GM21723 (cell line): ENCODE measurements at regions not wholly inside any gene's neighbourhood (a gene's known extent, or its start where the extent isn't known, plus 50 kb on each side); places are given as distances from the start of the nearest gene placed in this dataset.
"Not testable (repeated sequence)": the region's sequence is repeated elsewhere in the genome, so short reads cannot be mapped to it uniquely, and the experiment has no call there.

ENCODE experiments used
- ATAC-seq: cut with Tn5 transposase; IDR thresholded peaks from one replicate; pipeline ENCODE4 v1.9.1; 2021; ENCODE audit warnings: mild to moderate bottlenecking, moderate library complexity; ENCODE audit not compliant: unreplicated experiment

- ATAC-seq: not testable (repeated sequence)
Observed at GRCh38 chr2:91422102-91422501, 2730.6 kb downstream of the RPIA start.

GRCh38 chr2:91427148-91427547 is 2735.7 kb downstream of the RPIA start:
- ATAC-seq: not testable (repeated sequence)

- ATAC-seq: not testable (repeated sequence)
Observed at GRCh38 chr2:91441932-91442245, 2750.4 kb downstream of the RPIA start.

- ATAC-seq: no peak
Observed at GRCh38 chr2:91442246-91442905, 2750.9 kb downstream of the RPIA start.

- not testable (repeated sequence) for ATAC-seq
Observed at GRCh38 chr2:91442906-91443729, 2751.6 kb downstream of the RPIA start.

- ATAC-seq: not testable (repeated sequence)
Observed at GRCh38 chr2:91443730-91444115, 2752.2 kb downstream of the RPIA start.

GRCh38 chr2:91445705-91446104 is 2754.2 kb downstream of the RPIA start:
- not testable (repeated sequence) for ATAC-seq

- not testable (repeated sequence) for ATAC-seq
Observed at GRCh38 chr2:91446489-91446888, 2755.0 kb downstream of the RPIA start.

GRCh38 chr2:91446915-91447314 is 2755.4 kb downstream of the RPIA start:
- not testable (repeated sequence) for ATAC-seq

GRCh38 chr2:91447508-91447907 is 2756.0 kb downstream of the RPIA start:
- not testable (repeated sequence) for ATAC-seq

- not testable (repeated sequence) for ATAC-seq
Observed at GRCh38 chr2:91462292-91462691, 2770.8 kb downstream of the RPIA start.

GRCh38 chr2:91463007-91463406 is 2771.5 kb downstream of the RPIA start:
- not testable (repeated sequence) for ATAC-seq

- not testable (repeated sequence) for ATAC-seq
Observed at GRCh38 chr2:91466780-91467363, 2775.4 kb downstream of the RPIA start.

- not testable (repeated sequence) for ATAC-seq
Observed at GRCh38 chr2:91476244-91476935, 2784.9 kb downstream of the RPIA start.

GRCh38 chr2:91476936-91477246 is 2785.4 kb downstream of the RPIA start:
- ATAC-seq: not testable (repeated sequence)

- not testable (repeated sequence) for ATAC-seq
Observed at GRCh38 chr2:91477291-91477690, 2785.8 kb downstream of the RPIA start.

GRCh38 chr2:91477731-91478672 is 2786.5 kb downstream of the RPIA start:
- no peak for ATAC-seq

GRCh38 chr2:91478851-91479718 is 2787.6 kb downstream of the RPIA start:
- not testable (repeated sequence) for ATAC-seq

GRCh38 chr2:91485226-91485625 is 2793.8 kb downstream of the RPIA start:
- not testable (repeated sequence) for ATAC-seq
